Hypothalamus (tissue), 51 donors: ENCODE measurements at regions not wholly inside any gene's neighbourhood (a gene's known extent, or its start where the extent isn't known, plus 50 kb on each side); places are given as distances from the start of the nearest gene placed in this dataset.

Source experiments
- DNase-seq, 51 donors: peaks; one replicate each; lab custom pipeline; 2025; lab: John Stamatoyannopoulos, UW

- no peak for DNase-seq
These were observed 122.2 kb upstream of the ITGA1 start for GRCh38 chr5:52665559-52665958.

DNA sequence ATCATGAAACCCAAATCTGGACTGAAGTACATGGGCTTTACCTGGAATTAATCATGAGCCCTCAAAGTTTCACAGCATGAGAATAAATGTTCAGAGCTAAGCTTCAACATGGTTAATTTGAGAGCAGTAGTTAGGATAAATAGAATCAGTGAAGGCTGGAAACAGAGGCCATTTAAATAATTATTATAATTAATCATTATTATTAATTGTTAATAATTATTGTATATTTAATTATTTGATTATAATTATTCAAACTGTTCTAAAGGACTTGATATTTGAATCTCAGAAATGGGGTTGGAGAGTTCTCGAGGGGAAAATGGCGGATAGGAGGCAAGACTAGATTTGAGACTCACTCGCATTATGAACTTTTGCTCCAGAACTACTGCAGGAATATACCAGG lies 119.6 kb upstream of the ITGA1 start:
- DNase-seq, result no peak

DNA sequence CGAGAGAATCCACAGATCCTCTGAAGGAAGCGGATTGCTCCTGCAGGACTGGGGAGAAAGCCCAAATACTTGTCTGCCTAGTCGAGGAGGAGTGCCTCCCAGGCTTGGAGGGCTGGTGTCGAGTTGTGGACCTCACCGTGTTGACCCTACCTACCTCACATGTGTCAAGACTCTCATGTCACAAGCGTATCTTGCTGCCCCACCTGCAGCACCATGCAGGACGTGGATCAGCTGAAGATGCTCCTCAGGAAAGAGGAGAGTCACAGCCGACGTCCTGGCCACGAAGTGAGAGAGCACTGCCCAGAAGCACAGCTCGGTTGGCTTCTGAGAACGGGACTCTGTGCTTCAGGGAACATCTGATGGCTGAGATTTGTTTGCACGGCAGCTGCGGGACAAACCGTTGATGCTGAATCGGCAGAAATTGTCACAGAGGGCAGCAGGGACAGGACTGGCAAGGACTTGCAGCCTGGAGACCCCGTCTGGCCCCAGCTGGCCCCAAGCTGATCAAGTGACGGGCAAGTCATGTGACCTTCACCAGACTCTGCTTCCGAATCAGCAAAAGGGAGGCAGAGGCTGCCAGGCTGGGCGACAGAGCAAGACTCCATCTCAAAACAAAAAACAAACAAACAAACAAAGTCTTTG lies 119.1 kb upstream of the ITGA1 start:
- peak in 17 of 51 donors; percentile 0 to 35 (median 5) for DNase-seq

DNA sequence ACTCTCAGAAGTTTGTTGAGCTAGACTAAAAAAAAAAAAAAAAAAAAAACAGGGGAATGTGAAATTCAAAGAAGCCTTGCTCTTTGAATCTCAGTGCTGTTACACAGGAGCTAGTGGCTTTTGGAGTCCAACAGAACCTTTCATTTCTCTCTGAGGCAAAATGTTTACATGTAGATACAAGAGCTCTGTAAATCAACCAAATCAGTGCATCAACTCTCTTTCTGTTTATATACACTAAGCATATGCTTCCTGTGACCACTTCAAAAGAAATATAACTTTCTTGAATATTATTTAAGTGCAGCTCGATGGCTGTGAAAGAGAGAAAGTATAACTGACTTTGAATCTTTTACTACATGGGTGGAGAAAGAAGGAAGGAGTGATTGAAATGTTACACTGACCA lies 115.3 kb upstream of the ITGA1 start:
- no peak for DNase-seq

DNA sequence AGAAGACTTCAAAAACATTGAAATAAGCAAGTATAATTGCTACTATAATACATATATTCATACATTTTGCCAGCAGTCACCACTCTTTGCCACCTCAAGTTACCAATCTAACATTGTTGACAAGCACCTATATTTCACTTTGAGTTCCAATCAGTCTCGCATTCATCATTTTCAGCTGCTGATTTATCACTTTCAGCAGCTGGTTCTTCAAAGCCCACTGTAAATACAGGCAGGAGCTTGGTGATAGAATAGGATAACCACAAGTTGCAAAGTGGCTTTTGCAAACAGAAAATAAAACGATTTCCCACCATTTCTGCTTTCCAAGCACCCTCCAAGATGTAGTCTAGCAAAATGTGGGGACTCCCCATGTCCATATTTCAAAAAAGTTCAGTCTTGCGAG lies 114.2 kb upstream of the ITGA1 start:
- no peak for DNase-seq

DNA sequence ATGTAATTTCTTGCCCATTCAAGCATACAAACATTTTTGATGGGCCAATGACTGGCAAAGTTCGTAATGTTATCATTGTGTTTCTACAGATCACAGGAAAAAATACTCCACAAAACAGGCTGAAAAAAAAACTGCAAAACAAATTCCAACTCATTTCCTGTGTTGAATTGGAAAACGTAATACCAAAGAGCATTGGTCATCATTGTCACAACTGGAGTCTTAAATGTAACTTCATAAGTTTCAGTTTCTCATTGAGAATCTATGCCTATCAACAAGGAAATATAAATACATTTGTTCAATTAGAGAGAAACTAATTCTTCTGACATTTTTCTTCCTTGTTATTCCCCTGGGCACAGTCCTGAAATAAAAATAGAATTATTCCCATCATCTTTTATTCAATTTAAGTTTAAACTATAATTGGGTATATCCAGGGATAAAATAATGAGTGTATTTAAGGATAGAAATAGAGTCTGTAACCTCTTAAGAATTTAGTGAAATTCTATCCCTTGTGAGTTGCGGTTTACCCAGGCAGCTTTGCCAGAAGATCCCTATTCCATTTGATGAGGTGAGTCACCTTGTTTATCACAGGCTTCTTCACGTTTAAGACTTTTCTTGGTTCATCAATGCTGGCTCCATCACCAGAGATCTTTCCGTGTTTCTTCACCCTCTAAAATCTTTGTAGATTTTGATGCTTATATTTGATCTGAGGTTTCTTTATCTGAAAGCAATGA lies 112.7 kb upstream of the ITGA1 start:
- DNase-seq, result no peak

DNA sequence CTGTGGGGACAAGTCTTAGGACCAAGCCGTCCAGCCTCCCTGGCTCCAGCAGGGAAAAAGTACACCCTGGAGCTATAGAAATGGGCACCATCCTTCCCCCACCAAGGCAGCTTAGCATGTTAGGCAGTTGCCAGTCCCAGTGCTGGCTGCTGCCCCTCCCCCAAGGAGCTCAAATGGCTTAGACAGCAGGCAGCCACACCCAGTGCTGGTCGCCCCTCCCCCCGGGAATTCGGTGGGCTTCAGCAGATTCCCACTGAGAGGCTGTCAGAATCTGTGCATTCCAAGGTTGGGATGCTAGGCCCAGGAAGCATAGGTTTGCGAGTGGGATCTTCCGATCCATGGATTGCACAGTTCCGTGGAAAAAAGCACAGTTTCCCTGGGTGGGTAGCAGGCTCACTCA lies 105.2 kb upstream of the ITGA1 start:
- DNase-seq, result no peak

- no peak for DNase-seq
These were observed 103.7 kb upstream of the ITGA1 start for GRCh38 chr5:52684051-52684450.

- DNase-seq, result no peak
These were observed 102.2 kb upstream of the ITGA1 start for GRCh38 chr5:52685566-52685965.

- no peak for DNase-seq
These were observed 101.7 kb upstream of the ITGA1 start for GRCh38 chr5:52685971-52686370.

DNA sequence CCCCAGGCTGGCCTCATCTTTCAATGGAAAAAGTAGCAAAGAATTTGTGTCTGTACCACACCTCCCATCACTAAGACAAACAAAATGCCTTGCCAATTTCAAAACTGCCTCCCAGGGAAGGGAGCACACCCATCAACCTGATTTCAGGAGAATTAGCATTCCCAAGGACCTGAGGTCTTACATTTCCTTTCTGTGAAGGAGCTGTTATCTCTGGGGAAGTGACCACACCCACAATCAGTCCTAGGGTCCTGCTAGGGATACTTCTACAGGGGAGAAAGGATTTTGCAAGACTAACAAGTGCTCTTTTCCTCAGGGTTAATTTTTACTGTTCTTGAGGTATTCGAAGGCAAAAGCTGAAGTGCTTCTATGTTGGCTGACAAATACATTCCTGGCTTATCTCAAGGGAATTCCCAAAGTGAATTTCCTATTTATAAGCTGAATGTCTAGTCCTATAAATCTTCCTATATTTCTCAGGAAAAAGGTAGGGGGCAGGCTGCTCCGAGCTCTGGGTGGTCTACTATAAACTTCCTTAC lies 97.4 kb upstream of the ITGA1 start:
- DNase-seq, result no peak

GRCh38 chr5:52692039-52692438 lies 95.7 kb upstream of the ITGA1 start:
- no peak for DNase-seq

DNA sequence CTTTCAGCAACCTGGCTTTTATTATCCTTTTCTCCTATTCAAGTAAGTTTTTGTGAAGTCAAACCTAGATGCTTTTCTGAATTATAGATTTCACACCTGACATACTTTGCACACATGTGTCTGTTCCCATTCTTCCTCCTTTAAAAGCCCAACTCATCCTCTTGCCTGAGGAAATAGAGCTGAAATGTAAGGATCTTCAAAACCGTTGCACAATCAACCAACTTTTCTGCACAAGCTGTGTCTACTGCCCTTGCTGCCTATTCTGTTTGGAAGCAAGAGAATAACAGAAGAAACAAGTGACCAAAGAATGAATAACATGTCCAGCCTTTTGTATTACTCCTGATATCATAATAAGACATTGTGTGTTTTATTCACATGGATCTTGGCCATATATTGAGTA lies 95.1 kb upstream of the ITGA1 start:
- DNase-seq, result no peak

DNA sequence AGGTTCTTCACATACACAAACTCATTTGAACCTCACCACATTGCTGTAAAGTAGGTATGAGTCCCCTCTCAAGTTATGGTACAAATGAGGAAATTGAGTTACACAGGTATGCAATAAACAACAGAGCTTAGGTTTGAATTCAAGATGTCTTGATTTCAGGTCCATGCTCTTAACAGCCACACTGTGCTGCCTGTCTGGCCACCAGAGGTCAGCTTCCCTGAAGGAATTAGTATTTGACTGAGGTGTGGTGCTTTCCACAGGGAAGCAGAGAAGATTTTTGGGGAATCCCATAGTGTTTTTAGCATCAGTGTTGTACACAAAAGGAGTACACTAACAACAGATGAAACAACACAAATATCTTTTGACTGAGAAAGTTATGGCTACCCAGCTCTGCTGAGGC lies 94.4 kb upstream of the ITGA1 start:
- peak in 1 of 51 donors; percentile 1 for DNase-seq

GRCh38 chr5:52693836-52694235 lies 93.9 kb upstream of the ITGA1 start:
- DNase-seq, result no peak

GRCh38 chr5:52694648-52695047 lies 93.1 kb upstream of the ITGA1 start:
- DNase-seq, result no peak

DNA sequence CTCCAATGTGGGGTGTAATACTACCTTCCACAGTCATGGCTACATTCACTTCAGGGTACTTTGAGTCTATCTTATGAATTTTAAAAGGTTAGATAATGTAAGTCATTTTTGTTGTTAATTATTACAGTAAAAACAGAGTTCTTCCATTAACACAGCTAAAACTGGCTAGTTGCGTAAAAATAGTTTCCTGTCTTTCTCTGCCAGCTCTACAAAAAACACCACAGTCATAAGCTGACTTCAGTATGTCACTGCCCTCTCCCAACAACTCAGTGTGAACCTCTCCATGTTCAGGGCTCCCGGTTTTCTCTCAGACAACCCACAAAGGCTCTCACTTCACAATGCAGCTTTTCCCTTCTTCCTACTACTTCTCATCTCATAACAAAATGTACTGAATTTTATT lies 84.8 kb upstream of the ITGA1 start:
- DNase-seq, result no peak

GRCh38 chr5:52703321-52703720 lies 84.4 kb upstream of the ITGA1 start:
- DNase-seq, result no peak

GRCh38 chr5:52705720-52706119 lies 82.0 kb upstream of the ITGA1 start:
- no peak for DNase-seq

DNA sequence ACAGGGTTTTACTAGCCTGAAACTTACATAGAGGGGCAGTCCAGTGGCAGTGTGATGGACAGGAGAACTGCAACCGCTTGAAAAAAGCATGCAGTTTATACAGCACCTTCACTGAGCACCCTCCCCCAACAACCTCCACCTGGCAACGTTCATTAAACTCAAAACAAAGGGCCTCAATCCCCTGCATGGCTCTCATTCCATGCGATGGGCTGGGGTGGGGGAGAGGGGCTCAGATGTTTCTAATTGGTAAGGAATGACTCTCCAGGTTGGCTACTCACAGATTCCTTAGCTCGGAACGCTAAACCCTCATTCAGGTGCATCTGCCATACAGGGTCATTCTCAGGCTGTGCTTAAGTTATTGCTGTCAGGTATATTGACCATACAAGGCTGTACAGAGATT lies 80.9 kb upstream of the ITGA1 start:
- no peak for DNase-seq

- no peak for DNase-seq
These were observed 80.1 kb upstream of the ITGA1 start for GRCh38 chr5:52707616-52708015.

- DNase-seq, result no peak
These were observed 79.3 kb upstream of the ITGA1 start for GRCh38 chr5:52708463-52708862.
